PC-9 (cell line): ENCODE measurements at regions not wholly inside any gene's neighbourhood (a gene's known extent, or its start where the extent isn't known, plus 50 kb on each side); places are given as distances from the start of the nearest gene placed in this dataset.

Experiments
- EZH2 ChIP-seq: fragments of 200-600 bp; sonication (generic); IDR thresholded peaks from 2 replicates; pipeline ENCODE4 v1.8.0; 2017; ENCODE audit warnings: antibody characterized with exemption, low read depth
- TF ChIP-seq, protein P1 (sequence below): fragments of 200-600 bp; sonication (generic); conservative IDR thresholded peaks from 2 replicates; pipeline ENCODE4 v1.6.1; 2017; ENCODE audit warnings: mixed run types, antibody characterized with exemption, mild to moderate bottlenecking, moderate library complexity

DNA sequence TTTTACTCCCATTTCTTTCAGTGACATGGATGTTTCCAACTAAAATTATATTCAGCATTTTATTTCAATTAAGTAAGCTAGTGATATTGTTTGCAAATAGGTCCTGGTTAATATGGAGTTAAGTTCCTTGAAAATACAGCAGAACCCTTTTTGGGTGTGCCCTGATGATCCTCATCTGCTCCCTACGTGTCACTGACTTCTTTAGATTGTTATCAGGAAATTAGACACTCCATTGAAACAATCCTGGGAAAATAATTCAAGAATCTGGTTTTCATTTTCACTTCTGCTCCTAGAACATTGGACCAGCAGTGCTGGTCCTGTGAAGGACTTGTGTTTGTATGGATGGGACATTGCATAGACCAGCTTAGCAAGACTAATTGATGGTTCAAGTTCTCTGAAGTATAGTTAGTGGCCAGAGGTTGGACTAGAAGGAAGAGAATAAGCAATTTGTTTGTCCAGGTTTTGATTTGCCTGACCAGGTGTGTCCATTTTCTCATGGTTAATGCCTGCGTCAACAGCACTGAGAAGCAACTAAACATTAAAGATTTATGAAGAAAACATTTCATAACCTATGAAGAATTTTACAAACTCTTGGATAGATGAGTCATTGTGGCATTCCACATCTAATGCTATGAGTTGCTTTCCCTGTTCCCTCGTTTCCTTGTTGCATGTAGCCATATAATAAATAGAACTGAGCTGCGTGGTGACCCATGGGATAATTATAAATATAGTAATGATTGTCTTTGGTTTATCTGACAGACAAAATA lies 95.8 kb downstream of the ZPLD1 start:
- TF ChIP-seq, protein P1, sequence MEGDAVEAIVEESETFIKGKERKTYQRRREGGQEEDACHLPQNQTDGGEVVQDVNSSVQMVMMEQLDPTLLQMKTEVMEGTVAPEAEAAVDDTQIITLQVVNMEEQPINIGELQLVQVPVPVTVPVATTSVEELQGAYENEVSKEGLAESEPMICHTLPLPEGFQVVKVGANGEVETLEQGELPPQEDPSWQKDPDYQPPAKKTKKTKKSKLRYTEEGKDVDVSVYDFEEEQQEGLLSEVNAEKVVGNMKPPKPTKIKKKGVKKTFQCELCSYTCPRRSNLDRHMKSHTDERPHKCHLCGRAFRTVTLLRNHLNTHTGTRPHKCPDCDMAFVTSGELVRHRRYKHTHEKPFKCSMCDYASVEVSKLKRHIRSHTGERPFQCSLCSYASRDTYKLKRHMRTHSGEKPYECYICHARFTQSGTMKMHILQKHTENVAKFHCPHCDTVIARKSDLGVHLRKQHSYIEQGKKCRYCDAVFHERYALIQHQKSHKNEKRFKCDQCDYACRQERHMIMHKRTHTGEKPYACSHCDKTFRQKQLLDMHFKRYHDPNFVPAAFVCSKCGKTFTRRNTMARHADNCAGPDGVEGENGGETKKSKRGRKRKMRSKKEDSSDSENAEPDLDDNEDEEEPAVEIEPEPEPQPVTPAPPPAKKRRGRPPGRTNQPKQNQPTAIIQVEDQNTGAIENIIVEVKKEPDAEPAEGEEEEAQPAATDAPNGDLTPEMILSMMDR, result no peak
- TF ChIP-seq EZH2, result no peak
